K562 (cell line): ENCODE measurements at regions not wholly inside any gene's neighbourhood (a gene's known extent, or its start where the extent isn't known, plus 50 kb on each side); places are given as distances from the start of the nearest gene placed in this dataset.
"Not testable (repeated sequence)": the region's sequence is repeated elsewhere in the genome, so short reads cannot be mapped to it uniquely, and the experiment has no call there.

Source experiments
- CBX3 ChIP-seq, 2 experiments: IDR thresholded peaks; 1 replicate in 1 of 2; 2 replicates in 1 of 2; pipeline ENCODE4 v1.6.1; 2012; ENCODE audit warnings: inconsistent platforms in 2 of 2, low read length in 2 of 2, borderline replicate concordance in 1 of 2, control low read depth in 1 of 2
- FOXJ2 ChIP-seq: fragments of 200-800 bp; sonication (Bioruptor generic); IDR thresholded peaks from 2 replicates; pipeline ENCODE4 v1.6.1; 2016; ENCODE audit warnings: missing genetic modification characterization, missing compliant biosample characterization
- SP2 ChIP-seq: IDR thresholded peaks from 2 replicates; pipeline ENCODE4 v1.6.1; 2011; ENCODE audit warnings: mild to moderate bottlenecking, low read depth, low read length, moderate library complexity; ENCODE audit not compliant: poor library complexity, severe bottlenecking; ENCODE audit errors: extremely low read depth
- STAT5B ChIP-seq: fragments of 250-450 bp; sonication (Bioruptor Pico); IDR thresholded peaks from 2 replicates; pipeline ENCODE4 v1.8.0; 2021; ENCODE audit warnings: mild to moderate bottlenecking, inconsistent platforms
- ZNF780A ChIP-seq: fragments of 250-450 bp; sonication (Bioruptor Pico); IDR thresholded peaks from 2 replicates; pipeline ENCODE4 v1.5.0; 2021; ENCODE audit warnings: mild to moderate bottlenecking
- TF ChIP-seq, protein P1 (sequence below), 3 experiments: fragments of 200-800 bp in 1 of 3; fragments of 250-450 bp in 1 of 3; fragments of 450-650 bp in 1 of 3; sonication (Bioruptor Pico) in 1 of 3; sonication (Bioruptor generic) in 1 of 3; formaldehyde crosslinking in 1 of 3; IDR thresholded peaks; 2 replicates each; pipeline versions ENCODE4 v1.6.1 to v1.8.0; 2016 to 2022; ENCODE audit warnings: mild to moderate bottlenecking in 2 of 3, missing genetic modification characterization in 2 of 3, missing compliant biosample characterization in 1 of 3, moderate library complexity in 1 of 3
- TF ChIP-seq, protein P2 (sequence below): sonication (generic); formaldehyde crosslinking; IDR thresholded peaks from 2 replicates; pipeline ENCODE4 v1.8.1; 2022; ENCODE audit warnings: missing genetic modification reagents

DNA sequence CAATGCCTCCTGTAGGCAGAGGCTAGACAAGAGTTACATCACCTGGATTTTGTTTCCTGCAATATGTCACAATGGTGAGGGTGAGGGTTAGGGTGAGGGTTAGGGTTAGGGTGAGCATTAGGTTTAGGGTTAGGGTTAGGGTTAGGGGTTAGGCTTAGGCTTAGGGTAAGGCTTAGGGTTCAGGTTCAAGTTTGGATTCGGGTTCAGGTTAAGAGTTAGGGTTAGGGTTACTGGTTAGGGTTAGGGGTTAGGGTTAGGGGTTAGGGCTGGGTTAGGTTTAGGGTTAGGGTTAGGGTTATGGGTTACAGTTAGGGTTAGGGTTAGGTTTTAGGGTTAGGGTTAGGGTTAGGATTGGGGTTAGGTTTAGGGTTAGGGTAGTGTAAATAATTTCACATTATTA is 138.7 kb upstream of the FRG2B start:
- not testable (repeated sequence) for TF ChIP-seq STAT5B (CRISPR knock-in tag); FOXJ2; CBX3 (IDR thresholded peaks at IDR 0.05; ENCODE audit: borderline replicate concordance in 1 of 2, low read length in 2 of 2); SP2; ZNF780A
- TF ChIP-seq, protein P1, sequence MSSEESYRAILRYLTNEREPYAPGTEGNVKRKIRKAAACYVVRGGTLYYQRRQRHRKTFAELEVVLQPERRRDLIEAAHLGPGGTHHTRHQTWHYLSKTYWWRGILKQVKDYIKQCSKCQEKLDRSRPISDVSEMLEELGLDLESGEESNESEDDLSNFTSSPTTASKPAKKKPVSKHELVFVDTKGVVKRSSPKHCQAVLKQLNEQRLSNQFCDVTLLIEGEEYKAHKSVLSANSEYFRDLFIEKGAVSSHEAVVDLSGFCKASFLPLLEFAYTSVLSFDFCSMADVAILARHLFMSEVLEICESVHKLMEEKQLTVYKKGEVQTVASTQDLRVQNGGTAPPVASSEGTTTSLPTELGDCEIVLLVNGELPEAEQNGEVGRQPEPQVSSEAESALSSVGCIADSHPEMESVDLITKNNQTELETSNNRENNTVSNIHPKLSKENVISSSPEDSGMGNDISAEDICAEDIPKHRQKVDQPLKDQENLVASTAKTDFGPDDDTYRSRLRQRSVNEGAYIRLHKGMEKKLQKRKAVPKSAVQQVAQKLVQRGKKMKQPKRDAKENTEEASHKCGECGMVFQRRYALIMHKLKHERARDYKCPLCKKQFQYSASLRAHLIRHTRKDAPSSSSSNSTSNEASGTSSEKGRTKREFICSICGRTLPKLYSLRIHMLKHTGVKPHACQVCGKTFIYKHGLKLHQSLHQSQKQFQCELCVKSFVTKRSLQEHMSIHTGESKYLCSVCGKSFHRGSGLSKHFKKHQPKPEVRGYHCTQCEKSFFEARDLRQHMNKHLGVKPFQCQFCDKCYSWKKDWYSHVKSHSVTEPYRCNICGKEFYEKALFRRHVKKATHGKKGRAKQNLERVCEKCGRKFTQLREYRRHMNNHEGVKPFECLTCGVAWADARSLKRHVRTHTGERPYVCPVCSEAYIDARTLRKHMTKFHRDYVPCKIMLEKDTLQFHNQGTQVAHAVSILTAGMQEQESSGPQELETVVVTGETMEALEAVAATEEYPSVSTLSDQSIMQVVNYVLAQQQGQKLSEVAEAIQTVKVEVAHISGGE (CRISPR knock-in tag; IDR thresholded peaks at IDR 0.05): not testable (repeated sequence)
- TF ChIP-seq, protein P2, sequence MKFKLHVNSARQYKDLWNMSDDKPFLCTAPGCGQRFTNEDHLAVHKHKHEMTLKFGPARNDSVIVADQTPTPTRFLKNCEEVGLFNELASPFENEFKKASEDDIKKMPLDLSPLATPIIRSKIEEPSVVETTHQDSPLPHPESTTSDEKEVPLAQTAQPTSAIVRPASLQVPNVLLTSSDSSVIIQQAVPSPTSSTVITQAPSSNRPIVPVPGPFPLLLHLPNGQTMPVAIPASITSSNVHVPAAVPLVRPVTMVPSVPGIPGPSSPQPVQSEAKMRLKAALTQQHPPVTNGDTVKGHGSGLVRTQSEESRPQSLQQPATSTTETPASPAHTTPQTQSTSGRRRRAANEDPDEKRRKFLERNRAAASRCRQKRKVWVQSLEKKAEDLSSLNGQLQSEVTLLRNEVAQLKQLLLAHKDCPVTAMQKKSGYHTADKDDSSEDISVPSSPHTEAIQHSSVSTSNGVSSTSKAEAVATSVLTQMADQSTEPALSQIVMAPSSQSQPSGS (CRISPR knock-in tag): not testable (repeated sequence)
